AG20443 (cell line): ENCODE measurements at regions not wholly inside any gene's neighbourhood (a gene's known extent, or its start where the extent isn't known, plus 50 kb on each side); places are given as distances from the start of the nearest gene placed in this dataset.
A peak's percentile ranks its signal among the peaks of the same experiment; 100 is the strongest.

Source experiments
- DNase-seq: peaks from one replicate; pipeline ENCODE4 v3.0.0; 2012; ENCODE audit warnings: low spot score, mixed read lengths

DNA sequence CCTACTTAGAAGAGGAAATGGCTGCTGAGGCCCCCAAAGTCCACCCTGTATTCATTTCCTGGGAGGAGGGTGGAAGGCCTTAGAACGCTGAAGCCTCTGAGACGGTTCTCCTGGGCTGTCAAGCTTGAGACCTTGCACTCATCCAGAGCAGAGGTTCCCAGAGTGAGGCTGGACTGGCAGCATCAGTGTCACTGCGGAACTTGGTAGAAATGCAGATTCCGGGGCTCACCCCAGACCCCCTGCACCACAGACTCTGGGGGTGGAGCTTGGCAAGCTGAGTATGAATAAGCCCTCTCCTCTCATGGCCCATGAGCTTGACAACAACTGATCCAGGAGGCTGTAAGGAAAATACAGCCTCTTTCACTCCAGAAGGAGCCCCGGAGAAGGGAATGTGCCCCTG is 218.3 kb downstream of the IRF8 start:
- DNase-seq = no peak

DNA sequence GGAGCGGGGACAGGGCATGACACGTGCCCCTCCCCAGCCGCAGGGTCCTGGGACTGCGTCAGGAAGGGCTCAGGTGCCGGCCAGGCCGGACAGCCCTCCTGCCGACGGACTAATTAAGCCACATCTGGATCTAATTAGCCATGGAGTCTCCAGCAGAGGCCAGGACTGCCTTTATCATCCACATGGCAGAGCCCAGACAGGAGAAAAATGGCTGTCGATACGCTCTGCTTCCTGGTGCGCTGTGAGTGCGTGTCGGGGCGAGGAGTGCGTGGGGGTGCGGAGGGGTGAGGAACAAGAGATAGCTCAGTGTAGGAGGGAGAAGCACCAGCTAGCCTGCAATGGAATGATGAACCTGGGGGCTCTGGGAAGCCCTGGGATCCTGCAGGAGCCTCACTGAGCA is 218.8 kb downstream of the IRF8 start:
- DNase-seq = peak; percentile 33

DNA sequence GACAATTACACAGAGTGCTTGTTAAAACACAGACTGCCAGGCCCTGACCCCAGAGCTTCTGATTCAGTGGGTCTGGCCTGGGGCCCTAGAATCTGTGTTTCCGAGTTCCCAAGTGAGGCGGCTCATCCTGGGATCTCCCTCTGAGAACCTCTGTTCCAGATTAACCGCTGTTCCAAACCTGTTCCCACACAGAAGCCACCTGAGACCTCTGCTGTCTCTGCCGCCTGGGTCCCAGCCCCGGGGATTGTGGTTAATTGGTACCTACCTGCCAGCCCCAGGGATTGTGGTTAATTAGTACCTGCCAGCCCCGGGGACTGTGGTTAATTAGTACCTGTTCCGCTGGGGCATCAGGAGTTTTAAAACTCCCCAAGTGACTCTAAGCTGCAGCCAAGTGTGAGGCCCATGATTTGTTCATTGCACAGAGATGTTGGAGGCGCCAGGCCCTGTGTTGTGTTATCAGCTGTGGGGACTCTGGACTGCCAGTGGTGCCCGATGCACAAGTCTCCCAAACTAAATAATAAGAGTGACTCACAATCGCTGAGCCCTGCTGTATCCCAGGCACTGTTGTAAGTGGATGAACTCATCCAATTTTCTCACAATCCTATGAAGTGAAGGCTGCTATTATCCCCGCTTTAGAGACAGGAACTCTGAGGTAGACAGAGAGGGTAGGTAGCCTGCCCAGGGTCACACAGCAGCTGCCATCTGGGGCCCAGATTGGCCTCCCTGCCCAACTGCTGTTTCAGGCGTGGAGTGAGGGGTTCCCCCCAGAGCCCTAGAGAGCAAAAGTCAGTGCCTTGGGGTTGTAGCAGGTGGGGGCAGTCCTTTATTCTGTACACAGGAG is 219.7 kb downstream of the IRF8 start:
- DNase-seq = no peak

DNA sequence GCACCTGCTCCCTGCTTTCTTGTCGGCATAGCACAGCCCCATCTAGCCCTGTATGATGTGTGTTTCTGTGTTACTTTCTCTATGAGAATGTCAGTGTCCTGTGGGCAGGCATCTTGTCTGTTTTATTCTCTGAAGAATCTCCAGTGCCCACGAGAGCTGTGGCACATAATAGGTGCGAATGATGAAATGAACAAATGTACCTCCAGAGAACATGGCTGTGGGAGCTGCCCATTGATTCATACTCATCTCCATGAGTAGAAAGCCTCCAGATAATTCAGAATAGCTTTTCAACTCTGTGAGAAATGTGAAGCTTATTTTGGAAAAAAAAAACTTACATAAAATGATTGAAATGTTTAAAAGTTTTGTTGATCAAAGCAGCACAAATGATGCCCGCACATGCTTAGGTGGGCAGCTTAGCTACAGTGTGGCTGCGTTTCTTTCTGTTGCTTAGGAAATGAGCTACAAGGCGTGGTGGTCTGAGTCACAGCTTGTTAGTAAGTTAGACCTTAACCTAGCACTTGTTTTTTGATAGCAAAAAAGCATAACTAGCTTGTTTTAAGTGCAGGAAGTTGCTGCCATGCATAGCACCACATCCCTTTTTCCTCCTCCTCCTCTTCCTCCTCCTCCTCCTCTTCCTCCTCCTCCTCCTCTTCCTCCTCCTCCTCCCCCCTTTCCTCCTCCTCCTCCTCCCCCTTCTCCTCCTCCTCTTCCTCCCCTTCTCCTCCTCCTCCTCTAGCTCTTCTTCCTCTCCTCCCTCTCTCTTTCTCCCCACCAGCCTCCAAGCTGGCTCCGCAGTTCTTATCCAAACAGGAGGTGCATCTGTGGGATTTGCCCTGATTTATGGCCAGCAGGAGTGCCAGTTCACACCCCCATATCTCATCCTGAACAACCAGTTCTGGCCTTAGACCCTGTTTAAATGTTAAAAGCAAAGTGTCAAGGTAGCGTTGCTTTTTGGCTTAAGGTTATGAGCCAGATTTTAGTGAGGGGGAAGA is 221.5 kb downstream of the IRF8 start:
- no peak for DNase-seq

DNA sequence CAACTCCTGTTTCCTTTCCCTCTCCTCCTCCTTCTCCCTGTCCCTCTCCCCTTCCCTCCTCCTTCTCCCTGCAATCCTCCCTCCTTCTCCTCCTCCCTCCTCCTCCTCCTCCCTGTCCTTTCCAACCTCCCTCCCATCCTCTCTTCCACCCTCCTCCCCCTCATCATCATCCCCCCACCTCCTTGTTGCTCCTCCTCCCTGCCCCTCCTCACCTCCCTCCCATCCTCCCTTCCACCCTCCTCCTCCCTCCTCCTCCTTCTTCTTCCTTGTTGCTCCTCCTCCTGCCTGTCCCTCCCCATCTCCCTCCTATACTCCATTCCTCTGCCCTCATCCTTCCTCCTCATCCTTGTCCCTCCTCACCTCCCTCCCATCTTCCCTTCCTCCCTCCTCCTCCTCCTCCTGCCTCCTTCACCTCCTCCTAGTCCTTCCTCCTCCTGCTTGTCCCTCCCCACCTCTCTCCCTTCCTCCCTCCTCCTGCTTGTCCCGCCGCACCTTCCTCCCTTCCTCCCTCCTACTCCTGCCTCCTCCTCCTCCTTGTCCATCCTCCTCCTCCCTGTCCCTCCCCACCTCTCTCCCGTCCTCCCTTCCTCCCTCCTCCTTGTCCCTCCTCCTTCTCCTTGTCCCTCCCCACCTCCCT is 222.5 kb downstream of the IRF8 start:
- no peak for DNase-seq

DNA sequence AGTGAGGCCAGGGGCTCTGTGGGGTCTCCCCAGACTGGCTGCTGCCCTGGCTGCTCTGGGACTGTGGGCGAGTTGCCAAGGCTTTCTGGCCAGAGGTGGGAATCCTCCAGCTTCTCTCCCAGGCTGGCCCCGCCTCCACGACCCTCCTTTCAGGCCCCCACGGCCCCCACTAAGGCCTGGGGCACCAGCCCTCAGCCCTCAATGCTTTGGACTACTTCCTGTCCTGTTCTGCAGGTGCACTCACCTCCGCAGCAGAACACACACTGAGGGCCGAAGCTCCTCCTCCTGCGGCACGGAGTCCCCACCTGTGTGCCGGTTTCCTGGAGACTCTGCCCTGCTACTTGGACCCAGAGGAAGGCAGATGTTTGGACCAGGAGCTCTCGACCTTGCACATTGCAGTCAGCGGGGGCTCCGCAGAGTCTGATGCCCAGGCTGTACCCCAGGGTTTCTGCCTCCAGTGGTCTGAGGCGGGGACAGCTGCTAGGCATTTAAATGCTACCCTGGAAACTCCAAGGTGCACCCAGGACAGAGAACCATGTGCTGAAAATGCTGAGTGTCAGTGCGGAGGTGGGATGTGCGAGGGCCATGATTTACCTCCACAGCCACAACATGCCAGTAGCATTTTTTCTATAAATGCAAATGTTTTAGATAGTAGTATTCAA is 223.8 kb downstream of the IRF8 start:
- no peak for DNase-seq

DNA sequence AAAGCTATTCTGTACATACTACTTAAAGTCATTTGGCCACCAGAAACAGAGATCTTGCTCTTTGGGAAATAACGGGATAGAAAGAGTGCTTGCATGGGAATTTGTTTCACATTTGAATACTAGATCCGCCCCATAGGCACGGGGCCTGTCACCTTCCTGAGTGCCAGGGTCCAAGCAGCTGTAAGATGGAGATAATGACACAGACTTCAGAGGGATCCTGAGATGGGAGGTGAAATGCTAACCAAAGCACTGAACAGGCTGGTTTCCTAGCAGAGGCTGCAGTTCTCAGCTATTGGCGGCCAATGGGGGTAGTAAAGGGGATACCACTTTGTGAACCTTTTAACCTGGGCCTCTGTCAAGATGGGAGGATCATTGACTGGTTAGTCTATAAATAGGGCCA is 225.4 kb downstream of the IRF8 start:
- no peak for DNase-seq

DNA sequence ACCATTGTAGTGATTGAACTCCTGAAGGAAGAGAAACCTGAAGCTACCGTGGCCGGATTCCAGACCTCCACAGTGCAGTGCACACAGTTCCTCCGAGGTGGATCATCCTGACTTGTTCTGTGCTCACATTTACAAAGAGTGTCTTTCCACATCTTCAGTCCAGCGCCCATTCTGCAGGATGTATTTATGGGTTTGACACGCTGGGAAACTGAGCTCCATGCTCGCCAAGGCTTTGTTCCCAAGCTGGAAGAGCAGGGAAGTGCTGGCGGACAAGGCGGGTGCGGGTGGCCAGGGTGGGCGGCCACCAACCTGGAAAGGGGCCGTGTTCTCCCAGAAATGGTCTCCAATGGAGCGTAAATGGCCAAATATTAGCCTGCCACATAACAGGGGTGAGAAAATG is 227.9 kb downstream of the IRF8 start:
- DNase-seq = no peak

DNA sequence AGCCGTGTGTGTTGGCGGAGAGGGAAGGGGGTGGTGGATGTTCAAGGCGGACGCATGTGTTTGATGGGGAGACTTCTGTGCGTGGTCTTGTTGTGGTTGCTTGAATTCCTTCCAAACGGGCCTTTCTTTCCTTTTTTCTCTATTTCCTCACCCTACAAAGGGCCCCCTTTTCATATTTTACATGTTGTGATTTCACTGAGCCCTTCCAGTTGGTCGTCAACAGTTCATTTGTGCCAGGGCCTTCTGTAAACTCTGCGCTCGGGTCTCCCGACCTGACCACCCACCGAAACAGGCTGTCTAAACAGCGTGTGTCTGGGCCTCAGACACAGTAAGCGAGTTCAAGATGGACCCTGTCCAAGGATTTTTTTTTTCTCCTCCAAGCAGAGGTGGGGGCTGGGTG is 228.4 kb downstream of the IRF8 start:
- DNase-seq = no peak

DNA sequence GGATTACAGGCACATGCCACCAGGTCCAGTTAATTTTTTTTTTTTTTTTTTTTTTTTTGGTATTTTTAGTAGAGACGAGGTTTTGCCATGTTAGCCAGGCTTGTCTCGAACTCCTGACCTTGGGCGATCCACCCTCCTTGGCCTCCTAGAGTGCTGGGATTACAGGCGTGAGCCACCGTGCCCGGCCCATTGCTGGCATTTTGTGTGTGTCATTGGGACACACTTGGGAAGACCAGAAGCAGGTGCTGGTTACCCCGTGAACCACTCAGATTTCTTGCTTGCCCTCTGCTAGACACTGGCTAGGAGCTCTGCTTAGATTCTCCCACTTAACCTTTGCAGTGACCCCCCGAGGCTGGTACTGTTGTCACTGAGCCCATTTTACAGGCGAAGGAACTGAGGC is 229.3 kb downstream of the IRF8 start:
- DNase-seq = no peak

DNA sequence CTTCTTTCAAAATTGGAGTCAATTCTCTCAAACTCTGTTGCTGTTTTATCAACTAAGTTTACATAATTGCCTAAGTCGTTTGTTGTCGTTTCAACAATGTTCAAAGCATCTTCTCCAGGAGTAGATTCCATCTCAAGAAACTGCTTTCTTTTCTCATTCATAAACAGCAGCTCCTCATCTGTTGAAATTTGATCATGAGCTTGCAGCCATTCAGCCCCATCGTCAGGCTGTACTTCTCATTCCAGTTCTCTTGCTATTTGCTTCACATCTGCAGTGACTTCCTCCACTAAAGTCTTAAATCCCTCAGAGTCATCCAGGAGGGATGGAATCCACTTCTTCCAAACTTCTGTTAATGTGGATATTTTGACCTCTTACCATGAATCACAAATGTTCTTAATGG is 230.6 kb downstream of the IRF8 start:
- DNase-seq = no peak

DNA sequence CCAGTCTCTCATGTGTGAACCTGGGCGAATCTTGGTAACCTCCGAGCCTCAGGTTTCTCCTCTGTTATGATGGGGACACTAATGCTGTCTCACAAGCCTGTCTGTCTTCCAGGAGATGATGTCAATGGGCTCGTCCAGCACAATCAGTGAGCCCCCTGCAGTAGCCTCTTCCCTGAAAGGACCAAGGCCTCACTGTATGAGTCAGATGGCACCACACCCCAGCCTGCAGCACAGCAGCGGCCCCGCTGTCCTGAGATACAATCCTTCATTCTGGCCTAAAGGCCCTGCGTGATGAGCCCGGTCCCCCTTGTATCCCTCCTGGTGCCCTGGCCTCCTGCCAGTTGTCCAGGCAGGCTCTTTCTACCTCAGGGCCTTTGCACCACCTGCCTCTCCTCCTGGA is 234.4 kb downstream of the IRF8 start:
- DNase-seq = no peak

DNA sequence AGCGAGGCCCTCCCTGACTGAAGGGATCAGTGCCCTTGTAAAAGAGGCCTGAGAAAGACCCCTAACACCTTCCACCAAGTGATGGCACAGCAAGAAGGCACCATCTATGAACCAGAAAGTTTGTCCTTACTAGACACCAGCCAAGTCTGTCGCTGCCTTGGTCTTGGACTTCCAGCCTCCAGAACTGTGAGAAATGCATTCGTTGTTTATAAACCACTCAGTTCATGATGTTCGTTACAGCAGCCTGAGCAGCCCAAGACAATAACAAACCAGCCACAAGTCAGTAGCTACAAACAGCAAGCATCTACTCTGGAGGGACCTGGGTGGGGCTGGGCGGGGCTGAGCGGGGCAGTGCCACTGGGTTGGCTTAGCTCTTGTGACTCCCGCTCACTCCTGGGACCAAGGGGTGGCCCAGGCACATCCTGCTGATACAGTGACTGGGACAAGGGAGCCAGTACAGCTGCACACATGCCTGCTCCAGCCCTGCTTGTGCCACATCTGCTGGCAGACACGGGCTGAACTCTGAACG is 234.9 kb downstream of the IRF8 start:
- no peak for DNase-seq

DNA sequence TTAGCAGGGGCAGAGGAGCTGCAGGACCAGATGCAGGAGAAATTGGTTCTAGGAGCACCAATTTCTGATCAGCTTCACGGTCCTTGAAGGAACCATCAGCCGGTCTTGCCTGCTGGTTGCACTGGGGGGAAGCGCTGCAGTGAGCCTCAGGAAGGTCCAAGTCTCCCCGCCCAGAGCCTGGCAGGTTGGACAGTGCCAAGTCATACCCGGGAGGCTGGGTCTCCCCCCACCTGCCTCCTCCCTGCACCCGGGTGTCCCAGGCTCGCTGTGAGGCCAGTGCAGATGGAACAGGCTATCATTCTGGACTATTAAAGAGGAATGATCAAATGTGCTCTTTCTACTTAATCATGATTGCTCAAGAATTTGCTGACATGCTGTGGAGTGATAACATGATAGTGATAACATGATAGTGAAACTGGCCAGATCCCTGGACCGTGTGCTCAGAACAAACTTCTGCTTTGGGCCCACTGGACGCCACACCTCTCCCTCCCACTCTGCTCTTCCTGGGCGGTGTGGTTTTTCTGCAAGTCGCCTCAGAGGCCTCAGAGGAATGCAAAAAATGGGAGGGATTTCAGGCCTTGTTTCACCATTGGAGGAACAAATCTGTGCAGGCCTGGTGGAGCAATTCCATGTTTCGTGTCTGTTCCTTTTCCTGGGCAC is 236.0 kb downstream of the IRF8 start:
- DNase-seq = no peak

DNA sequence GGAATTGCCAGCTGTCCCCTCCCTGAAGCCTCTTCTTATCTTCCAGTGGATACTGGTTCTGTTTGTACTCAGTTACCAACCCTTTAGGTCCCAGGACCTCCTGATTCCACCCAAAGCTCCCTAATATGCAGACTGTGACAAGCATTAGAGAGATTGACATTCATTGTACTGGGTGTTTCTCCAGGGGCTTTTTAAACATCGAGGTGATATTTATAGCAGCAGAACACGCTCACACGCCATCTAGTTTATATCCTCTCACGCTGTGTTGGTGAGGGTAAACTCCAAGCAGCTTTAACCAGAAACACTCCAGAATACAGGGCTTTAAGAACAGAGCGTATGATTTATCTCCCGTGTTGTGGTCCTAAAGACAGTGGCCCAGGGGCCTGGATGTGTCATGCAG is 238.4 kb downstream of the IRF8 start:
- DNase-seq = no peak

DNA sequence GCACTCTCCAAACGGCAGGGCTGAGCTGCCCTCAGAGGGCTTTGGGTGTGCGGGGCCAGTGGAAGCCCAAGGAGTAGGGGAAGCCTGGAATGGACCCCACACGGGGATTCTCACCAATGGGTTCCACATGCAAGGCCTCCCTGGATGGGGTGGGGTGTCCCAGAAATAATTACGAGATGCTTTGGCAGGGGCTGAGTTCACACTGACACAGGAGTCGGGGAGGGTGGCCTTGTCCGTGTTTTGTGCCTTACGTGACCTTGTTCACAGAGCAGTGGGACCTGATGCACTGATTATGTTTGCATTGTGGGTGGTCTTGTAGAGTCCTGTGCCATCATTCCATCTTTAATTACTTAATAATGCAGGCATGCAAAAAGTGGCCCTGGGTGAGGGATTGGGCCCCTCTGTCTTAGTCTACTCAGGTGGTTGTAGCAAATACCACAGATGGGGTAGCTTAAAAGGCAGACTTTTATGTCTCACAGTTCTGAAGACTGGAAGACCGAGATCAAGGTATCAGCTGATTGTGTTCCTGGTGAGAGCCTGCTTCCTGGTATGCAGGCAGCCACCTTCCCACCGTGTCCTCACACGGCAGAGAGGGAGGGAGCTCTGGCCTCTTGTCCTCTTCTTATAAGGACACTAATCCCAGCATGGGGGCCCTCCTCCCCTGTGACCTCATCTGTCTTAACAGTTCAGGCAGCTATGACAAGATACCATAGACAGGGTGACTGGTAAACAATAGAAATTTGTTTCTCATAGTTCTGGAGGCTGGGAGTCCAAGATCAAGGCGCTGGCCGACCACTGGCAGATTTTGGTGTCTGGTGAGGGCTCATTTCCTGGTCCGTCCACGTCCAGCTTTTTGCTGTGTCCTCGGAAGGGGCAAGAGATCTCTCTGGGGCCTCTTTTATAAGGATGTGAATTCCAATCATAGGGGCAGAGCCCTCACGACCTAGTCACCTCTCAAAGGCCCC is 239.4 kb downstream of the IRF8 start:
- no peak for DNase-seq

DNA sequence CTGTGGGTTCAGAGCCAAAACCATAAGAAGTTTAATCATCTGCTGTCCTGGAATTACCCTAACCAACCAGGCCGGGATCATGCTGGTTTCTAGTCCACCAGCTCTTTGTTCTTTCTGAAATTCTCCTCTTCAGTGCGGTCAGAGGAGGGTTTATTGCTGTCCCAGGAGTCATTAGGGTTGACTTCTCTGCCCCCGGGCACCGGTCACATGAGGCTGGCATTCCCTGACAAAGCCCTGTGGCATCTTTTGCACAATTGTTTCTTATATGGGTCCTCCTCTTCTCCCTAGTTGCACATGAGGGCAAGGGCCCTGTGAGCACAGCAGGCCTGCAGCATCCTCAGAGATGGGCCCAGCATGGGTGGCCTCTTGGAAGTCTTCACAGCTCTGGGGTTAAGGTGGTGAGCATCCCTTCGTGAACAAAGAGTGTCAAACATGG is 243.9 kb downstream of the IRF8 start:
- no peak for DNase-seq

DNA sequence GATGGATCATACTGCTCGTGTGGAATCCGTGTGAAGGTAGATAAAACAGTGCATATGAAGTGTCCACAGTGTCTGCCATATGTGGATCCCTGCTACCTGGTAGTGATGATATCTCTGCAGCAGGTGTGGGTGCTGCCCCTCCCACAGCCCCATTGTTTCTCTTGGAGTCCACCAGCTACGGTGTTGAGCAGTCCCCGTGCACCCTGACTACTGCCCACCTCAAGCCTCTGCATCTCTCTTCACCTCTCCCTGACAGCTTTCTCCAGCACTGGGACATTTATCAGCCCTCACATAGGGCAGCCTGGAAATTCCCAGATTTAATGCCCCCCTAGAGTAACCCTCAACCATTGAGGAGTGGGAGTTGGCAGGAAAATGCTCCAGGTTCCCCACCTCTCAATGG is 244.7 kb downstream of the IRF8 start:
- no peak for DNase-seq

DNA sequence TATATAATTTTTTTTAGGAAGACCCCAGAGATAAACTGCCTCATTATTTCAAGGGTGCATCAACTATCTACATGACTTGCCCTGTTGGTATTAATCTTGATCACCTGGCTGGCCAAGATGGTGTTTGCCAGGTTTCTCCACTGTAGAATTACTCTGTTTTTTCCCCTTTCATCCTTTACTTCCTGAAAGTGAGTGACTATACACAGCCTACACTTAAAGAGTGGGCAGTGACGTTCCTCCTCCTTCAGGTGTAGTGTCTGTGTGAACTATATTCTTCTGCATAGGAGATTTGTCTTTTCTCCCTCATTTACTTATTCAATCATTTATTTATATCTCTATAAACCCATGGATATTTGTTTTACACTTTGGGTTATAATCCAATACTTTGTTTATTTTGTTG is 246.7 kb downstream of the IRF8 start:
- no peak for DNase-seq

DNA sequence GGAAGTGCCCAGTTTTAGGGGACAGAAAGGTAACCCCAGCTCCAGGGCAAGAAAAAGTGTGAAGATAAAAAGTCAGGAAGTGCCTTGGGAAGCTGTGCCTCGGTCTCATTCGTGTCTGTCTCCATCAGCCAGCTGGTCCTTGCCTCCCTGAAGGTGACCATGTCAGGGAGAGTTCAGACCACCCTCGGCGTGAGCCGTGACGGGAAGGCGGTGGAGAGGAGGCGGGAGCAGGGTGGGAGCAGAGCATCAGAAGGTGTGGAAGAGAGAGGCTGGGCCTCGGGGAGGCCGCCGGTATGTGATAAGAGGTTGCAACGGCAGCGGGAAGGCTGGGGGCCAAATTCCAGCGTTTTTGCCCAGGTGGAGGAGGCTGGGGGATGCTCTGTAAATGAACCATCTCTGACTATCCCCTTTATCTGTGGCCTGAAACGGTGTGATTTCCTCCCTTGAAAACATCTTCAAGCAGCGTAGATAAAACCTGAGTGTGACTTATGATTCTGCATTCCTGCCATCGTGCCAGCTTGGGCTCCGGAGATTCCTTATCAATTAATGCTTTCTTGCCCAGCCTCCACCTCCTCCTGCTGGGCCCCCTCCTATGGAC is 251.8 kb downstream of the IRF8 start:
- no peak for DNase-seq
